CD4-positive, alpha-beta T cell (primary cell): ENCODE measurements at regions not wholly inside any gene's neighbourhood (a gene's known extent, or its start where the extent isn't known, plus 50 kb on each side); places are given as distances from the start of the nearest gene placed in this dataset.

Source experiments
- ATAC-seq: fragments of 200-7000 bp; cut with Tn5 transposase; one replicate; pipeline ENCODE4 v1.10.0; 2022; ENCODE audit warnings: mild to moderate bottlenecking; ENCODE audit not compliant: poor library complexity
- CTCF ChIA-PET: fragments of 350-600 bp; sonication (Branson Sonifier 250); formaldehyde crosslinking; loops from one replicate; lab custom pipeline; 2021; ENCODE audit warnings: antibody characterized with exemption, inconsistent platforms; lab: Charles Lee
- POLR2A ChIA-PET: fragments of 350-600 bp; sonication (Branson Sonifier 250); formaldehyde crosslinking; loops from one replicate; lab custom pipeline; 2021; ENCODE audit warnings: antibody characterized with exemption, inconsistent platforms; lab: Charles Lee
- DNase-seq, 14 experiments: peaks; one replicate each; pipeline ENCODE4 v3.0.0-alpha.2; 2013 to 2020; ENCODE audit warnings: mixed read lengths in 2 of 14
- H3K27ac ChIP-seq, 2 donors: one replicate each; pipeline versions ENCODE4 v1.5.1 to v1.7.0; 2013; ENCODE audit warnings: low read length in 2 of 2, low read depth in 1 of 2, mild to moderate bottlenecking in 1 of 2
- H3K27me3 ChIP-seq, 2 experiments: 1 replicate in 1 of 2; 2 replicates in 1 of 2; pipeline versions ENCODE4 v1.6.1 to v1.7.0; 2013; ENCODE audit warnings: low read length in 2 of 2, control low read depth in 1 of 2, mild to moderate bottlenecking in 1 of 2, moderate library complexity in 1 of 2; ENCODE audit not compliant: insufficient read depth in 2 of 2, control insufficient read depth in 1 of 2
- H3K36me3 ChIP-seq: one replicate; pipeline ENCODE4 v1.6.1; 2013; ENCODE audit warnings: low read length, control low read depth; ENCODE audit not compliant: insufficient read depth
- H3K4me1 ChIP-seq: one replicate; pipeline ENCODE4 v1.6.1; 2013; ENCODE audit warnings: low read length, control low read depth; ENCODE audit not compliant: insufficient read depth
- H3K4me3 ChIP-seq: one replicate; pipeline ENCODE4 v1.5.1; 2013; ENCODE audit warnings: mild to moderate bottlenecking, low read length, moderate library complexity
- H3K9me3 ChIP-seq, 2 experiments: 1 replicate in 1 of 2; 2 replicates in 1 of 2; pipeline versions ENCODE4 v1.6.1 to v1.7.0; 2013; ENCODE audit warnings: low read length in 2 of 2, mild to moderate bottlenecking in 2 of 2, control low read depth in 1 of 2, moderate library complexity in 1 of 2; ENCODE audit not compliant: control insufficient read depth in 1 of 2, insufficient read depth in 1 of 2
- H3K27ac Mint-ChIP-seq: one replicate; pipeline ENCODE4 v1.8.0; 2020; ENCODE audit warnings: mixed read lengths
- H3K27me3 Mint-ChIP-seq: one replicate; pipeline ENCODE4 v1.8.0; 2021; ENCODE audit warnings: mixed read lengths
- H3K36me3 Mint-ChIP-seq: one replicate; pipeline ENCODE4 v1.8.0; 2021; ENCODE audit warnings: low read depth, mixed read lengths
- H3K4me1 Mint-ChIP-seq: one replicate; pipeline ENCODE4 v1.8.0; 2021; ENCODE audit warnings: low read depth, mixed read lengths
- H3K4me3 Mint-ChIP-seq: one replicate; pipeline ENCODE4 v1.8.0; 2020; ENCODE audit warnings: mild to moderate bottlenecking, mixed read lengths
- H3K9me3 Mint-ChIP-seq: one replicate; pipeline ENCODE4 v1.8.0; 2020; ENCODE audit warnings: mixed read lengths
- intact Hi-C, 2 experiments: fragments of 100-400 bp; cut with DNase I in 1 of 2; cut with micrococcal nuclease in 1 of 2; formaldehyde crosslinking; loops; one replicate each; pipeline versions ENCODE4 v1.15.1 to v1.9.0; 2023 to 2025; cut with DNase I, micrococcal nuclease
- TF ChIP-seq, protein P1 (sequence below): fragments of 200-600 bp; IDR thresholded peaks from one replicate; pipeline ENCODE4 v1.8.0; 2022; ENCODE audit warnings: antibody characterized with exemption, mild to moderate bottlenecking

GRCh38 chr10:4343091-4343490, 482.9 kb upstream of the AKR1E2 start:
- Histone ChIP-seq H3K4me1 (no peaks in the 10 kb centered on the region), H3K4me3 (no peak overlapping the region), H3K36me3 (no peaks in the 10 kb centered on the region), H3K9me3 (no peaks in the 10 kb centered on the region), H3K27ac (no peak overlapping the region), H3K27me3 (no peaks in the 10 kb centered on the region)
- Mint-ChIP-seq H3K36me3 (no peaks in the 10 kb centered on the region), H3K27ac (no peak overlapping the region), H3K4me1 (no peaks in the 10 kb centered on the region), H3K27me3 (peaks cover 8% of the 10 kb centered on the region), H3K9me3 (no peaks in the 10 kb centered on the region), H3K4me3 (no peak overlapping the region)
- intact Hi-C loops: no loop called here
- ATAC-seq (no peak), DNase-seq (no peak)
- CTCF ChIA-PET: no interaction called here
- POLR2A ChIA-PET: no interaction called here
- TF ChIP-seq, protein P1, sequence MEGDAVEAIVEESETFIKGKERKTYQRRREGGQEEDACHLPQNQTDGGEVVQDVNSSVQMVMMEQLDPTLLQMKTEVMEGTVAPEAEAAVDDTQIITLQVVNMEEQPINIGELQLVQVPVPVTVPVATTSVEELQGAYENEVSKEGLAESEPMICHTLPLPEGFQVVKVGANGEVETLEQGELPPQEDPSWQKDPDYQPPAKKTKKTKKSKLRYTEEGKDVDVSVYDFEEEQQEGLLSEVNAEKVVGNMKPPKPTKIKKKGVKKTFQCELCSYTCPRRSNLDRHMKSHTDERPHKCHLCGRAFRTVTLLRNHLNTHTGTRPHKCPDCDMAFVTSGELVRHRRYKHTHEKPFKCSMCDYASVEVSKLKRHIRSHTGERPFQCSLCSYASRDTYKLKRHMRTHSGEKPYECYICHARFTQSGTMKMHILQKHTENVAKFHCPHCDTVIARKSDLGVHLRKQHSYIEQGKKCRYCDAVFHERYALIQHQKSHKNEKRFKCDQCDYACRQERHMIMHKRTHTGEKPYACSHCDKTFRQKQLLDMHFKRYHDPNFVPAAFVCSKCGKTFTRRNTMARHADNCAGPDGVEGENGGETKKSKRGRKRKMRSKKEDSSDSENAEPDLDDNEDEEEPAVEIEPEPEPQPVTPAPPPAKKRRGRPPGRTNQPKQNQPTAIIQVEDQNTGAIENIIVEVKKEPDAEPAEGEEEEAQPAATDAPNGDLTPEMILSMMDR: no peak

DNA sequence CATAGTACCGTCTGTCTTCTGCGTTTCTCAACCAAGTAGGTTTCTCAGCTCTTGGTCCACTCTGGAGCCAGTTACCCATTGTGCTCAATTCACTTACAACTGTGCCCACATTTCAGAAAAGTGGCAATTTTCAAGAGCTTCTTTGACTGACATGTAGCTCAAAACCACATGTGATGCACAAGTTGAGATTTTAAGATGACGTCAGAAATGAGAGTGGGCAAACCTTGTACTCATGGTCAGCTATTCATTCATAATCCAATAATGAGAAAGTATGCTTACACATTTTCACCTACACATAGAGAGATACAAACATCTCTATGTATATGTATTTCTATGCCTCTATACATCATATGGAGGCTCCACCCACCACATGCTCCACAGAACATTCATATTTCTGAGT, 487.2 kb upstream of the AKR1E2 start:
- POLR2A ChIA-PET: interaction anchor here (0.8 kb wide), 1 partner anchor 9 kb away, joined by 6 read pairs; no protein-coding TSS in a partner anchor
- no peak for ATAC-seq
- no peak overlapping the region for H3K4me3 Mint-ChIP-seq

DNA sequence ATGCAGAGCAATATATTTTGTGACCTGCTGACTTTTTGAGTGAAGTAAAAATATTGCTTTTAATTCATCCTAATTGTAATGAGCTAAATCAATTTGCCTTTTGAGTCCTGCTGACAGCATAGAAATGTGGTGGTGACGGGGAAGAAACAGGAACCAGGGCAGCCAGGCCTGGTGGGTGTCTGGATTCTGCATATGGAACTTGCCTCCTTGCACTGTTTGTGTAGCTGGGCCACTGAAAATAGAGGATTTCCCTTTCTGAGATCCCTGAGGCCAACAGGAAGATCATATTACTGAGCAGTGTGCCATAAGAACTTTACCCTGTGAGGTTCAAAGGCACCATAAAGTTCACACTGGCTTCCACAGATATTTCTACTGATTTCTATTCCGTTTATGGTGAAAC, 488.4 kb upstream of the AKR1E2 start:
- Histone ChIP-seq H3K27me3 (no peaks in the 10 kb centered on the region), H3K4me3 (no peak overlapping the region), H3K27ac (no peak overlapping the region), H3K4me1 (no peaks in the 10 kb centered on the region), H3K9me3 (peaks cover 0 to 15% of the 10 kb centered on the region in 2 experiments), H3K36me3 (no peaks in the 10 kb centered on the region)
- DNase-seq: no peak
- TF ChIP-seq, protein P1: no peak
- Mint-ChIP-seq H3K4me3 (no peak overlapping the region), H3K4me1 (no peaks in the 10 kb centered on the region), H3K27me3 (peaks cover 8% of the 10 kb centered on the region), H3K36me3 (no peaks in the 10 kb centered on the region), H3K27ac (no peak overlapping the region), H3K9me3 (no peaks in the 10 kb centered on the region)
- no peak for ATAC-seq
- intact Hi-C loops: no loop called here
- POLR2A ChIA-PET: no interaction called here
- CTCF ChIA-PET: no interaction called here

More for the DNA sequence above, 487.2 kb upstream of the AKR1E2 start:
- CTCF ChIA-PET: no interaction called here
- Histone ChIP-seq H3K36me3 (no peaks in the 10 kb centered on the region), H3K9me3 (peaks cover 0 to 3% of the 10 kb centered on the region in 2 experiments), H3K4me1 (no peaks in the 10 kb centered on the region), H3K27ac (no peak overlapping the region), H3K27me3 (no peaks in the 10 kb centered on the region), H3K4me3 (no peak overlapping the region)
- TF ChIP-seq, protein P1: no peak
- no peak overlapping the region for H3K27ac Mint-ChIP-seq
- H3K27me3 Mint-ChIP-seq: peaks cover 8% of the 10 kb centered on the region
- no peaks in the 10 kb centered on the region for H3K9me3 Mint-ChIP-seq
- DNase-seq: no peak
- H3K4me1 Mint-ChIP-seq: no peaks in the 10 kb centered on the region
- intact Hi-C loops: no loop called here
- H3K36me3 Mint-ChIP-seq: no peaks in the 10 kb centered on the region
